GM12864 (cell line): ENCODE measurements at regions not wholly inside any gene's neighbourhood (a gene's known extent, or its start where the extent isn't known, plus 50 kb on each side); places are given as distances from the start of the nearest gene placed in this dataset.

ENCODE experiments used
- DNase-seq: peaks from one replicate; pipeline ENCODE4 v3.0.0-alpha.2; 2011; ENCODE audit warnings: low read depth
- H3K4me3 ChIP-seq: 2 replicates; pipeline ENCODE4 v1.5.1; 2011; ENCODE audit warnings: mild to moderate bottlenecking, low read depth, low read length, control low read depth
- CTCF ChIP-seq: IDR thresholded peaks from 2 replicates; pipeline ENCODE4 v1.5.1; 2011; ENCODE audit warnings: low read depth, mild to moderate bottlenecking, moderate library complexity, low read length, control low read depth, inconsistent platforms; ENCODE audit errors: missing control alignments

GRCh38 chr12:75786070-75786469, 245.5 kb downstream of the PHLDA1 start:
- H3K4me3 ChIP-seq: no peak overlapping the region
- DNase-seq: no peak
- TF ChIP-seq CTCF: no peak

- no peak for DNase-seq
- TF ChIP-seq CTCF: no peak
- H3K4me3 ChIP-seq: no peak overlapping the region
Measured at GRCh38 chr12:75784591-75784990, 247.0 kb downstream of the PHLDA1 start.

DNA sequence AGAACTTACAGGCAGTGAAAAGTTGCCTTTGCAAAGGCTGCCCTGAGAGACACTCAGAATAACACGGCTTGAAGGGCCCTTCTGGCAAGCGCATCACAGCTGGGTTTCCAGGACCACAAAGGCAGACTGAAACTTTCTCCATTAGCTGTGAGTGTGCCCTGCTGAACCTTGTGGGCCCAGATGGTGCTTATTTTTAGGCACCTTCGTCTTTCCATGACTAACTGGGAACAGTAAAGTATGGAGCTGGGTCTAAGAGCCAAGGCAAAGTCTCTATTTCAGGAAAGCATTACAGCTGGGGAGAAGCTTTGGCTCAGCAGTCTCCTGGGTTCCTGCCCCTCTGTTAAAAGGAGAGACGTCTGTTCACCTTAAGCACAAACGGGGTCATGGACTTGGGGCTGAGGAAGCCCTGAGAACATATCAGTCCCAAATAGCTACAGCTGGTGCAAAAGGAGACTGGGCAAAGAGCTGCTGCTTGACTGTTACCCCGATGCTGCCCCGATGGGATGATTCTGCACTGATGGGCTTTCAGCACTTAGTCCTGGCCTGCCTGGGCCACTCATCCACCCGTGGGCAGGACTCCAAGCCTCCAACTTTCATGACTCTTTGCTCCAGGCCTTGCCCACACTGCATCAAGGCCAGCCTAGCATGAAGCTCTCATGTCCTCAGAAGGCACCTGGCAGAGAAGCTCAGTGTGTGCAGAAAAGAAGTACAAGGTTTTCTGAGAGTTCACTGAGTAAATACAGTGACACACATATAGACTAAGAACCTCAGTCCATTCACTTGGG, 248.3 kb downstream of the PHLDA1 start:
- no peak for DNase-seq
- no peak overlapping the region for H3K4me3 ChIP-seq
- TF ChIP-seq CTCF: no peak

GRCh38 chr12:75782069-75782581, 249.5 kb downstream of the PHLDA1 start:
- DNase-seq: no peak
- H3K4me3 ChIP-seq: no peak overlapping the region
- TF ChIP-seq CTCF: no peak

DNA sequence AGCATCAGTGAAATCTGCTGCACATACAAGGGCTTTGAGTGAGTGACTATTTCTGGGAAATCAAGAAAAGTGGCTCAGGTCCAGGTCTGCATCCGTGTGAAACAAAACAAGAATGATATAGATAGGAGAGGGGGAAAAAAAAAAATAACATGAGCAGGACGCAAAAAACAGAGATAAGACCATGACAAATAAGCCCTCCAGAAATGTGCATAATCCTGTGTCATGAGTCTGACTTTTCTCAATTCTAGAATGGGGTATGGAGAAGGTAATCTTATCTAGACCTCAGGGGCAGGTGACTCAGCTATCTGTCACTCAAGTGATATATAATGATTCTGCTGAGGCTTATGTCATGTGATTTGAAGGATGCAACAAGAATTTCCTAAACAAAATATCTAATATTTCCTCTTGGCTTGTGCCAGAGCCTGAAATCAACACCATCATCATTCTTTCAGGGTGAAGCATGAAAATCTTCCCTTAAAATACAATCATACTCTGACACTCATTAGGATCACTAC, 250.0 kb downstream of the PHLDA1 start:
- no peak for DNase-seq
- no peak for TF ChIP-seq CTCF

DNA sequence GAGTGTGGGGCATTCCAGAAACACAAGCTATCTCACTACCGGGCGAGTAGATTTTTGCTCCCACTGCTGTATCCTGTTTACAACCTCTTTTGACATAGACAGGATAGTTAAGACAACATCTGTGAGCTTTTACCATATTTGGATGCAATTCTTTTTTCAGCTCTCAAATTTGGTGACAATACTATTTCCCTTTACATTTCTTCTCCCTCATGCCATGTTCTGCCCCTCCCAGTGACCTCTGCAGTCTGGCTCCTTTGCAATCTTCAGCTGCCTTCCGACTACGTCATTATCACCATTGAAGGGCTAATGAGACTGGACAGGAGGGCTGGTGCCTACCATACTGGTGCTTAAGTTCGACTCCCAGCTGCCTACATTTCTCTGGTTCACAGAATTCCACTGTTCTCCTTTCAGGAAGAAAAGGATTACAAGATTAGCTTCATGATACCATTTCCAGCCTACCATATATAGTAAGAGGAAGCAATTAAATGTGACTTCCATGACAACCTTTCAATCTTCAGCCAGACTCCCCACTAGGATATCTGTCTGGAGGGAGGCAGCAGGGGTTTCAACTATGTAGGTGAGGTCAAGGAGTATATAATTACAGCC, 251.6 kb downstream of the PHLDA1 start:
- no peak for TF ChIP-seq CTCF
- no peak overlapping the region for H3K4me3 ChIP-seq
- DNase-seq: no peak

More for the DNA sequence above, 250.0 kb downstream of the PHLDA1 start:
- H3K4me3 ChIP-seq: no peak overlapping the region
